HUES64 (cell line): ENCODE measurements at regions not wholly inside any gene's neighbourhood (a gene's known extent, or its start where the extent isn't known, plus 50 kb on each side); places are given as distances from the start of the nearest gene placed in this dataset.

ENCODE experiments used
- H3K27ac ChIP-seq: 2 replicates; pipeline ENCODE4 v1.7.0; 2013; ENCODE audit warnings: low read depth, low read length, inconsistent platforms
- H3K27me3 ChIP-seq: 2 replicates; pipeline ENCODE4 v1.6.1; 2013; ENCODE audit warnings: mild to moderate bottlenecking, low read length; ENCODE audit not compliant: insufficient read depth
- H3K36me3 ChIP-seq: 2 replicates; pipeline ENCODE4 v1.6.1; 2013; ENCODE audit warnings: mild to moderate bottlenecking, low read length; ENCODE audit not compliant: insufficient read depth
- H3K4me1 ChIP-seq: 2 replicates; pipeline ENCODE4 v1.6.1; 2013; ENCODE audit warnings: mild to moderate bottlenecking, low read length, moderate library complexity; ENCODE audit not compliant: insufficient read depth
- H3K4me3 ChIP-seq: 2 replicates; pipeline ENCODE4 v1.5.1; 2013; ENCODE audit warnings: mild to moderate bottlenecking, low read length, moderate library complexity
- H3K9ac ChIP-seq: 2 replicates; pipeline ENCODE4 v1.6.1; 2013; ENCODE audit warnings: mild to moderate bottlenecking, low read depth, low read length
- H3K9me3 ChIP-seq: 2 replicates; pipeline ENCODE4 v1.6.1; 2013; ENCODE audit warnings: low read depth, low read length; ENCODE audit not compliant: insufficient read depth
- whole genome bisulfite sequencing: fragments of 150-250, 120-280 bp; methylation state at CpG from one replicate; pipeline ENCODE4 v1.1.7; 2013; ENCODE audit warnings: missing lambda C conversion rate; 5-methylcytosine and 5-hydroxymethylcytosine counted together

DNA sequence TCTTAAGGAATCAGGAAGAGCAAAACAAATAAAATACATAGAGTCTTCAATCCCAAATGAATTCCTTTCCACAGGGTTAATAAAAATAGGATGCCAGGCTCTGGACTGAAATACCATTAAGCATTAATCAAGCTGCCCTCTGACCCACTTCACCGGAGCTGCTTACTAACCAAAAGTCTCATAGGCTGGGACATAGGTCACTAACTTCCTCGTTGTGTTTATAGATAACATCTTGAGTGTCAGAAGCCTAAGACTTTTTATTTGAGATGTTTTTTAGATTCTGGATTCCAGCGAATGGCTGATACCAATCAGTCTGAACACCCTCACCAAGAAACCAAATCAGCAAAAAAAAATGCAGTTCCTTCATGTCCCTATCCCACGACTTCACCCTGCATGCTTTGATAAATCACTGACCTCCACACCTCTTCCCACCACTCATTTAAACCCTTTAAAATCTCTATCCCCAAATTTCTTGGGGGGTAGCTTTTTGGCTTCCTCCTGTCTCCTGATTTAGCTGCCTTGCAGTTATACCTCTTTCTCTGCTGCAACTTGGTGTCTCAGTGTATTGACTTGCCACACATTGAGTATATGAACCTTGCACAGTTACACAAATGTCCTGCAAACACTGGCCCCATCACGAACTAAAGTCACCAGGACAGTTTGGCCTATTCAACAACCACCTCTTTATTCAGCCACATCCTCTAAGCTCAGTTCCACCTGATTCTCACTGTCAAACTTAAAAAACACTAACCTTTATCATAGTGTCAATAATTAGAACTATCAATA, 399.3 kb downstream of the METTL4 start:
- Histone ChIP-seq H3K4me3 (no peak overlapping the region), H3K4me1 (peaks cover 14% of the 10 kb centered on the region; the same call in 1 of the 2 replicates), H3K9ac (no peak overlapping the region), H3K9me3 (no peaks in the 10 kb centered on the region), H3K27ac (no peak overlapping the region), H3K27me3 (no peaks in the 10 kb centered on the region), H3K36me3 (no peaks in the 10 kb centered on the region)
- WGBS, result 81% methylated on average over 5 of the region's 5 CpGs

DNA sequence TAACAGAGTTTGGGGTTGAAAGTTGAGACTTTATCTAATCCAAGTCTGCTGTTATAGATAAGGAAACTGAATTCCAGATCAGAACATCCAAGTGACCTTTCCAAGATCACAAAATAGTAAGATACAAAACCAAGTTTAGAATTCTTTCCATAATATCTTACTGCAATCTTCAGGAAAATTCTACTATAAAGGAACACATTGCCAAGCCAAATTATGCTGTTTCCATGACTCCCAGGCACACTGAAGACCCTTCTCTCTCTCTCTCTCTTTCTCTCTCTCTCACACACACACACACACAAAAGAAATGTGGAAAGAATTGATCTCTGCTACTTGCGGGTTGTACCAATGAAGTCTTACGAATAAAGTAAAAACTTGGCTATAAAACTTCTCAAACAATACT, 398.4 kb downstream of the METTL4 start:
- Histone ChIP-seq H3K36me3 (no peaks in the 10 kb centered on the region), H3K4me1 (peaks cover 14% of the 10 kb centered on the region; the same call in 1 of the 2 replicates), H3K27me3 (no peaks in the 10 kb centered on the region), H3K9ac (no peak overlapping the region), H3K9me3 (no peaks in the 10 kb centered on the region), H3K27ac (no peak overlapping the region), H3K4me3 (no peak overlapping the region)
- WGBS, result 92% methylated on average over 2 of the region's 2 CpGs

DNA sequence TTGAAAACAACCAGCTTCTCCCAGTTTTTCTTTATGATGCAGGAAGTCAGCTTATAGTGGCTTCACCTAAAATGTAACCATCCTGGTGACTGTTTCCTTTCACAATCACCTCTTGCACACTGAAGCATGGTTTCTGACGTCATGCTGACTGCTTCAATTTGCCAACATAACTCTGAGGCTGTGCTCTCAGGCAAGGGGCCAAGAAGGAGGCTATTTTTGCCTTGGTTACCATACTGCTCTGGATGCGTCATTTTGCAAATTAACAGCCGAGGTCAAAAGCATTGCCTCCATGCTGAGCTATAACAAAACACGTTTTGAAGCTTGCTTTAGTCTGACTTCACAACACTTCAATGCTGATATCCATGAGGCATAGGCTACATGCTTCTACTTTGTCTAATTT, 397.8 kb downstream of the METTL4 start:
- Histone ChIP-seq H3K4me3 (no peak overlapping the region), H3K27me3 (no peaks in the 10 kb centered on the region), H3K4me1 (peaks cover 14% of the 10 kb centered on the region; the same call in 1 of the 2 replicates), H3K36me3 (no peaks in the 10 kb centered on the region), H3K9ac (no peak overlapping the region), H3K9me3 (no peaks in the 10 kb centered on the region), H3K27ac (no peak overlapping the region)
- 52% methylated on average over 4 of the region's 4 CpGs for WGBS

DNA sequence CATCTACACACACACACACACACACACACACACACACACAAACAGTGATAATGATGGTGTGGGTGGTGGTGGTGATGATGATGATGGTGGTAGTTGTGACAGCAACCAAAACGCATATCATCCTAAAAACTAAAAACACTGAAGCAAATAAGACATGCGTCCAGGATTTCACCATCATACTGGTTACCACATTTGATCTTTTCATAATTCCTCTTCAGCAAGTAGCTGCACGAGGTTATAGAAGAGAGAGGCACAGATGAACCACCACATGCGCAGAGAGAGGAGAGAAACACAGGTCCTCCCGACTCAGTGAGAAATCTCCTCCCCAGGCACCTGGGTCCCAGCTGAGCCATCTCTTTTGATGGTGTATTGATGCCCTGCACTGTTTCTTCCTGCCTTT, 393.3 kb downstream of the METTL4 start:
- Histone ChIP-seq H3K4me1 (peaks cover 14% of the 10 kb centered on the region; the same call in 1 of the 2 replicates), H3K4me3 (no peak overlapping the region), H3K27ac (no peak overlapping the region), H3K27me3 (no peaks in the 10 kb centered on the region), H3K36me3 (no peaks in the 10 kb centered on the region), H3K9ac (no peak overlapping the region), H3K9me3 (0 out of 2 replicates have a peak, but pooled peaks cover 5% of the 10 kb centered on the region)
- WGBS, result 97% methylated on average over 5 of the region's 5 CpGs

DNA sequence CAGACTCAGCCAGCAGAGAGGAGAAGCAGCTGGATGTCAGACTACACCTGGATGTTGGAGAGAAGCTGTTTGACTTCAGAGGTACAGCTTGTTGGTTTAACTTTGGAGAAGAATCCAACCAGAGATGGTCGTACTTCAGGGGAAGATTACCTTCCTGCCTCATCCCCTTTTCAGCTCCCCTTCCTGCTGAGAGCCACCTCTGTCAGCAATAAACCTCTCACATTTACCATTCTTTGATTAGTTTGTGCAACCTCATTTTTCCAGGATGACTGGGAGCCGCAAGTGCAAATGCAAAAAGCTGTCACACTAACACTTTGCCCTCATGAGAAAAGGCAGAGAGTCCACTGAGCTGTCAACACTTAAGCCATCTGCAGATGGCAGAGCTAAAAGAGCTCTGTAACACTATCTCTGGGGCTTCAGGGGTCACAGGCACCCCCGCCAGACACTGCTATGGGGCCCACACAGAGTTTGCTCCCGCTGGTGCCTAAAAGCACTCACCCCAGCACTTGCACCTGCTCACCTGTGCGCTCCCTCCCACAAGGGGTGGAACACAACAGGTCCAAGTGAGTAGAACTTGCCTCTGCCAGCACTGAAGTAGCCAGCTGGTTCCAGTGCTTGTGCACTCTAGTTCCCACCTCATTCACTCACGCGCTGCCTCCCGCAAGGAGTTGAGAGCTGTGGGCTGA, 391.7 kb downstream of the METTL4 start:
- Histone ChIP-seq H3K4me1 (no peaks in the 10 kb centered on the region), H3K27ac (no peak overlapping the region), H3K9ac (no peak overlapping the region), H3K36me3 (no peaks in the 10 kb centered on the region), H3K27me3 (no peaks in the 10 kb centered on the region), H3K4me3 (no peak overlapping the region), H3K9me3 (0 out of 2 replicates have a peak, but pooled peaks cover 5% of the 10 kb centered on the region)
- 97% methylated on average over 8 of the region's 8 CpGs for WGBS

DNA sequence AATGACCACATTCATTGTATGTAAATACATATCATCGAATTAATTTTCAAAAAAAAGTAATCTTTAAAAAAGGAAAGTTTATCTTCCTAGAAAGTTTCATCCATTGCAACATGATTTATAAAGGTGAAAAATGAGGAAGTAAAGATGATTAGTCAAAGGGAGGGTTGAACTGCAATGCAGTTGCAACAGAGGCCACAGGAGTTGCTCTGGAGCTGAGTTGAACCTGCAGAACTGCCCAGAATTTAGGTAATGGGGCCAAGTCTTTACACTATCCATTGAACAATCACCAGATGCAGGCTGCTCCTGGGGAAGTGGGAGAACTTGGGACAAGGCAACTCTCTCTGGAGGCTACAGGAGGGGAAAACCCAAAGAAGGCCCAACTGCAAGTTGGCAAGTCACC, 390.7 kb downstream of the METTL4 start:
- WGBS, result no CpG with 5 or more reads among the region's 1 CpG
- Histone ChIP-seq H3K27ac (no peak overlapping the region), H3K4me3 (no peak overlapping the region), H3K27me3 (no peaks in the 10 kb centered on the region), H3K4me1 (no peaks in the 10 kb centered on the region), H3K9ac (no peak overlapping the region), H3K9me3 (0 out of 2 replicates have a peak, but pooled peaks cover 5% of the 10 kb centered on the region), H3K36me3 (no peaks in the 10 kb centered on the region)

DNA sequence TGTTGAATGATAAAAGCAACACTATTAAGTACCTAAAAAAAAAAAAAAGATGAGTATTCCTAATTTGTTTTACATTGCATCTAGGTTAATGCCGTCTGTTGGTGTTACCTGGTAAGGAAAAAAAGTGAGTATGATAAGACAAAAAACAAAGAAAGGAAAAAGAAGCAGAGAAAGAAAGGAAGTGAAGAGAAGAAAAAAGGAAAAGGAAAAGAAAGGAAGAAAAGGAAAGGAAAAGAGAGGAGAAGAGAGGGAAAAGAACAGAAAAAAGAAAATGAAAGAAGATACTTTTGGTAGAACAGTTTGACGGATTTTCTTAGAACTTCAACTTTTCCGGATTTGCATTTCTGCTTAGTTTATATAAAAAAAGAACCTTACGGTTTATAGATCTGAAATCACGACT, 387.9 kb downstream of the METTL4 start:
- no peak overlapping the region for H3K27ac ChIP-seq

DNA sequence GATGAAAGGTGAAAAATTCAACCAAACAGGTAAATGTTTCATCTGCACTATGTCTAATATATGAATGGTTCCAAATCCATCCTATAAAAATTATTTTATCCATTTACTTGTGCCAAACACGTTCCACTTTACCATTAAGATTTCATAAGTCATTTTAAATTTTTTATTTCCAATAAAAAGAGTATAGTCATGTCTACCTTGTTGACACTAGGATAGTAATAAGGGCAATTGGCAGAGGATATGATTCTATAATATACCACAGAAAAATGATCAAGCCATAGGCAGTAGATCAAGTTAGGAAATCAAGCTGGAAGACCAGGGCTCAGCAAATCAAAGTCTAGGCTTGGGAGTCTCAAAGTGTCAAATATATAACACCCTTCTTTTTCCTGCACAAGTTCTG, 384.3 kb downstream of the METTL4 start:
- no CpG with 5 or more reads among the region's 1 CpG for WGBS
- H3K9me3 ChIP-seq, result no peaks in the 10 kb centered on the region
- no peak overlapping the region for H3K4me3 ChIP-seq
- H3K27me3 ChIP-seq, result no peaks in the 10 kb centered on the region
- H3K27ac ChIP-seq, result no peak overlapping the region
- H3K4me1 ChIP-seq, result no peaks in the 10 kb centered on the region
- H3K9ac ChIP-seq, result no peak overlapping the region
- no peaks in the 10 kb centered on the region for H3K36me3 ChIP-seq

More for the DNA sequence above, 387.9 kb downstream of the METTL4 start:
- no peak overlapping the region for H3K9ac ChIP-seq
- H3K9me3 ChIP-seq, result 0 out of 2 replicates have a peak, but pooled peaks cover 5% of the 10 kb centered on the region
- 95% methylated on average over 5 of the region's 5 CpGs for WGBS
- no peak overlapping the region for H3K4me3 ChIP-seq
- no peaks in the 10 kb centered on the region for H3K27me3 ChIP-seq
- H3K36me3 ChIP-seq, result no peaks in the 10 kb centered on the region
- no peaks in the 10 kb centered on the region for H3K4me1 ChIP-seq

DNA sequence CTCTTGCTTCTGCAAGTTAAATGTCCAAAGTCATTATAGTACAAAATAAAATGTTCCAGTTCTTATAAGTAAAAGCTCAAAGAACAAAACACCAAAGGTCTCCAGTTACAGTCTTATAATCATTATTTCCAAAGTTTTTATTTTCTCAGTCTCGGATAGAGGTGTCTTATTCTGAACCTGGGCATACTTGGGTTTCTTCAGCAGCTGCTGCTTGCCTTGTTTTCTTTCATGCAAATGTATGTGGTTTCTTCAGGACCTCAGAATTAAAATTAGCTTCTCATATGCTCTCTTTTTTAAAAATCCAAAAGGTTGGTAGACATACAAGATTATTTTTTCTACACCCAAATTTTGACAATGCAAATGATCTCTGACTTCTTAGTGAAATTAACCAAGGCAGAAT, 383.0 kb downstream of the METTL4 start:
- H3K9me3 ChIP-seq, result no peaks in the 10 kb centered on the region
- 100% methylated on average over 1 of the region's 1 CpG for WGBS
- no peaks in the 10 kb centered on the region for H3K4me1 ChIP-seq
- H3K27ac ChIP-seq, result no peak overlapping the region
- no peak overlapping the region for H3K4me3 ChIP-seq
- no peaks in the 10 kb centered on the region for H3K36me3 ChIP-seq
- no peak overlapping the region for H3K9ac ChIP-seq
- H3K27me3 ChIP-seq, result no peaks in the 10 kb centered on the region

DNA sequence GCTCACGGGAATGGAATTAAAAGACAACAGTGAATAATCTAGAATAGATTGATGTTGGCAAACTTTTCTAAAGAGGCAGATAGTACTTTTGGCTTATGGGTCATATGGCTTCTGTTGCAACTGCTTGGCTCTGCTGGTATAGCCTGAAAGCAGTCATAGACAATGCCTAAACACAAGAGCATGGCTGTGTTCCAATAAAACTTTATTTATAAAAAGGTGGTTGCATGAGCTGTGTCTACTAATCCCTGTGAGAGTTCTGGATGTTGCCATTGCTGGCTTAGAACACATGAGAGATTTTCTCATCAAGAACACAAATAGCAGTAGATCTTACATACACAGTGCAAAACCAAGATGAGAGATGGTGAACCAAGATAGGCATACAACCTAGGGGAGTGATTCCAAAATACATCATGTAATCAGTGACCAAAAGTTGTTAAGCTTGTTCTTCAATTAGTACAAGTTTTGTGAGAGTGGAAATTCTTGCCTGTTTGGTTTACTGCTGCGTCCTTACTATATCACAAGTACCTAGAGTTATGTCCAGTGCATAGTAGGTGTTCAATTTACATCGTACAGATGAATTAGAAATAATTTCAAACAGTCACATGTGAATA, 380.0 kb downstream of the METTL4 start:
- Histone ChIP-seq H3K9me3 (peaks cover 7% of the 10 kb centered on the region), H3K9ac (no peak overlapping the region), H3K27me3 (no peaks in the 10 kb centered on the region), H3K4me1 (no peaks in the 10 kb centered on the region), H3K27ac (no peak overlapping the region), H3K36me3 (no peaks in the 10 kb centered on the region), H3K4me3 (no peak overlapping the region)
- WGBS, result 100% methylated on average over 2 of the region's 3 CpGs

DNA sequence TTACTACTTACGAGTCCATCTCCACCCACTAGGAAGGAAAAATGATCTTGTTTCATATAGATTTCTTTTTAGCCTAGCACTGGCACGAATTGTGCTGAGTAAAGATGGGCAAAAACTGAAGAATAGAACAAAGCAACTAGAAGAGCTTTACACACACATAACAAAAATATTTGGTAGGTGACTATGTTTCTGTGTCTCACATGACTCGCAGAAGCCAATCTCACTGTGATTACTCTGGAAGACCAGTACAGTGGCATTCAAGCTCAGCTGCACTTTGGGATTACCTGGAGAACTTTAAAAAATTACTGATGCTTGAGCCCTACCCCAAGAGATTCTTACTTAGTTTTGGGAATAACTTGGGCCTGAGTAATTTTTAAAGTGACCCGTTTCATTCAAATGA, 378.7 kb downstream of the METTL4 start:
- no peaks in the 10 kb centered on the region for H3K27me3 ChIP-seq
- H3K4me3 ChIP-seq, result no peak overlapping the region
- peaks cover 7% of the 10 kb centered on the region for H3K9me3 ChIP-seq
- no peak overlapping the region for H3K9ac ChIP-seq
- WGBS, result 98% methylated on average over 3 of the region's 4 CpGs
- H3K4me1 ChIP-seq, result no peaks in the 10 kb centered on the region
- H3K27ac ChIP-seq, result no peak overlapping the region
- H3K36me3 ChIP-seq, result no peaks in the 10 kb centered on the region
